ENCODE measurements at regions not wholly inside any gene's neighbourhood (a gene's known extent, or its start where the extent isn't known, plus 50 kb on each side); places are given as distances from the start of the nearest gene placed in this dataset.

- no peak for TF ChIP-seq CTCF (IDR thresholded peaks at IDR 0.05; ENCODE audit: insufficient read depth, low read depth, low read length)
- CTCF ChIA-PET: no interaction called here
- POLR2A ChIA-PET: no interaction called here
- H3K36me3 ChIP-seq (ENCODE audit: control insufficient read depth, insufficient read depth, low read length): no peaks in the 10 kb centered on the region
- DNase-seq (ENCODE audit: low read depth): no peak
- no peak overlapping the region for H3K4me3 ChIP-seq (ENCODE audit: low read depth, low read length)
- H3K27me3 ChIP-seq (ENCODE audit: control insufficient read depth, insufficient read depth, low read length): no peaks in the 10 kb centered on the region
These were observed 66.2 kb upstream of the RIT2 start for GRCh38 chr18:43181711-43182110.

- Histone ChIP-seq H3K27me3 (ENCODE audit: control insufficient read depth, insufficient read depth, low read length) (no peaks in the 10 kb centered on the region), H3K36me3 (ENCODE audit: control insufficient read depth, insufficient read depth, low read length) (no peaks in the 10 kb centered on the region), H3K4me3 (ENCODE audit: low read depth, low read length) (no peak overlapping the region)
- TF ChIP-seq CTCF (IDR thresholded peaks at IDR 0.05; ENCODE audit: insufficient read depth, low read depth, low read length): no peak
- POLR2A ChIA-PET: no interaction called here
- DNase-seq (ENCODE audit: low read depth): no peak
- CTCF ChIA-PET: no interaction called here
These were observed 65.3 kb upstream of the RIT2 start for GRCh38 chr18:43180814-43181213.

GRCh38 chr18:43175257-43175656 is 59.8 kb upstream of the RIT2 start:
- no peak for TF ChIP-seq CTCF (IDR thresholded peaks at IDR 0.05; ENCODE audit: insufficient read depth, low read depth, low read length)
- H3K27me3 ChIP-seq (ENCODE audit: control insufficient read depth, insufficient read depth, low read length): no peaks in the 10 kb centered on the region
- CTCF ChIA-PET: no interaction called here
- no peak for DNase-seq (ENCODE audit: low read depth)
- H3K4me3 ChIP-seq (ENCODE audit: low read depth, low read length): no peak overlapping the region
- H3K36me3 ChIP-seq (ENCODE audit: control insufficient read depth, insufficient read depth, low read length): no peaks in the 10 kb centered on the region
- POLR2A ChIA-PET: no interaction called here

GRCh38 chr18:43170586-43170985 is 55.1 kb upstream of the RIT2 start:
- H3K4me3 ChIP-seq (ENCODE audit: low read depth, low read length): no peak overlapping the region
- H3K36me3 ChIP-seq (ENCODE audit: control insufficient read depth, insufficient read depth, low read length): no peaks in the 10 kb centered on the region
- TF ChIP-seq CTCF (IDR thresholded peaks at IDR 0.05; ENCODE audit: insufficient read depth, low read depth, low read length): no peak
- POLR2A ChIA-PET: no interaction called here
- CTCF ChIA-PET: interaction anchor here (0.6 kb wide), 1 partner anchor 20 kb away, joined by 3 read pairs; no protein-coding TSS in a partner anchor
- no peak for DNase-seq (ENCODE audit: low read depth)
- no peaks in the 10 kb centered on the region for H3K27me3 ChIP-seq (ENCODE audit: control insufficient read depth, insufficient read depth, low read length)

Measured in BJ (cell line).